ENCODE measurements at regions not wholly inside any gene's neighbourhood (a gene's known extent, or its start where the extent isn't known, plus 50 kb on each side); places are given as distances from the start of the nearest gene placed in this dataset.

DNA sequence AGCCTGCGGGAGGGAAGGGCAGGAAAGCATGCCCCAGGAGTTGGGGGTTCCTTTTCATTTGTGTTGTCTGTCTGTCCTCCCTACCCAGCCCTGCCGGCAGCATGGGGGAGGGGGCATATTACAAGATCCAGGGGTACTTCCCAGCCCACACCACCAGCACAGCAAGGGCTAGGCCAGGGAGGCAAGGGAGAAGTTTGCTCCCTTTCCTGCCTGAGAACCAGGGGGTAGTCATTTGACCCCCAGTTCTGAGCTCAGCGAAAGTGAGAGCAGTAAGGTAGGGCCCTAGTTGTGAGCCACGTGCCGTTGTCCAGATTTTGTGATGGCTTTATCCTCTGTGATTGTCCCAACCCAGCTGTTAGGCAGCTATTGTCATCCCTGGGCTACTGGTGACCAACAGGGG lies 364.7 kb downstream of the BCL11B start:
- DNase-seq (ENCODE audit: low read depth) = no peak
- TF ChIP-seq, protein P1, sequence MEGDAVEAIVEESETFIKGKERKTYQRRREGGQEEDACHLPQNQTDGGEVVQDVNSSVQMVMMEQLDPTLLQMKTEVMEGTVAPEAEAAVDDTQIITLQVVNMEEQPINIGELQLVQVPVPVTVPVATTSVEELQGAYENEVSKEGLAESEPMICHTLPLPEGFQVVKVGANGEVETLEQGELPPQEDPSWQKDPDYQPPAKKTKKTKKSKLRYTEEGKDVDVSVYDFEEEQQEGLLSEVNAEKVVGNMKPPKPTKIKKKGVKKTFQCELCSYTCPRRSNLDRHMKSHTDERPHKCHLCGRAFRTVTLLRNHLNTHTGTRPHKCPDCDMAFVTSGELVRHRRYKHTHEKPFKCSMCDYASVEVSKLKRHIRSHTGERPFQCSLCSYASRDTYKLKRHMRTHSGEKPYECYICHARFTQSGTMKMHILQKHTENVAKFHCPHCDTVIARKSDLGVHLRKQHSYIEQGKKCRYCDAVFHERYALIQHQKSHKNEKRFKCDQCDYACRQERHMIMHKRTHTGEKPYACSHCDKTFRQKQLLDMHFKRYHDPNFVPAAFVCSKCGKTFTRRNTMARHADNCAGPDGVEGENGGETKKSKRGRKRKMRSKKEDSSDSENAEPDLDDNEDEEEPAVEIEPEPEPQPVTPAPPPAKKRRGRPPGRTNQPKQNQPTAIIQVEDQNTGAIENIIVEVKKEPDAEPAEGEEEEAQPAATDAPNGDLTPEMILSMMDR (conservative IDR thresholded peaks at IDR 0.05; ENCODE audit: low read depth, low read length) = no peak
- H3K4me3 ChIP-seq (ENCODE audit: low read length) = no peak overlapping the region

DNA sequence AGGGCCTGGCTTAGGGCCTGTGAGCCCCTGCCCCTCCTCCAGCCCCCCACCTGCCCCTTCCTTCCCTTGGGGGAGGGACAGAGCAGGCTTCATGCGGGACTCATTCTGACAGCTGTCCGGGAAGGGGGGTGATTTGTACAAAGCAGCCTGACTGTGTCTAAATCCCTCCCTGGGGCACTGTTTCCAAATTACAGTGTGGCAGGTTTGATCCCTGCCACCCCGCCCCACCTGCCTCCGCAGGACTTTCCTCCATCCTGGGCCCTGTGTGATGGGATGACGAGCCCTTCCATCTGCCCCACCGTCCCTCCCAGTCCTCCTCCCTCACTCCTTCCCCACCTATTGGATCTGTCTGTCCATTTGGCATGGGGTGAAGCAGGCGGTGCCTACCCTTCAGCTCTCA lies 363.9 kb downstream of the BCL11B start:
- H3K4me3 ChIP-seq (ENCODE audit: low read length) = no peak overlapping the region
- TF ChIP-seq, protein P1 (conservative IDR thresholded peaks at IDR 0.05; ENCODE audit: low read depth, low read length) = no peak
- DNase-seq (ENCODE audit: low read depth) = no peak

DNA sequence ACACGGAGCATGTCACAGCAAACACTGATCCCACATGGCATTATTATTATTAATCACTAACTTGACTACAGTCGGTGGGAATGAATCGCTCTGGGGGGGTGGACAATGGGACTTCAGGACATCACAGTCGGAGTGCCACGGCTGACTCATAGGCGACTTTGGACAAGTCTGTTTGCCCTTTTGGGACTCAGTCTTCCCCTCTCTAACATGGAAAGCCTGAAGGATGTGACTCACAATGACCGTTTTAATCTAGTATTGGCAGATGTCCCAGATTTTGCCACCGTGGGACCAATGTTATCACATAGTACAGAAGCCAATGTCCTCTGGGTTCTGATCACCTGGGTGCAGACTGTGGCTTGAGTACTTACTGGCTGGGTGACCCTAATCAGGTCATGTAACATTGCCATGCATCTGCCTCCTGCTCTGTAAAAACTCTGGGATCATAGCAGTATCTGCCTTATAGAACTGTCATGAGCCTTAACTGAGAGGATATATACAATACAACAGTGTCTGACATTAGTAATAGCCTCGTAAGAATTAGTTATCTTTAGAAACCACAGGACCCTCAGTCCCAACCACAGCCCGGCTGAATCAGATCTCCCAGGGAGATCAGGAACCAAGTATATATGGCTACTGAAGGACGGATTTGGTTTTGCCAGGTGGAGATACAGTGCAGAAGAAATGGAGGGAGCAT lies 362.6 kb downstream of the BCL11B start:
- H3K4me3 ChIP-seq (ENCODE audit: low read length) = no peak overlapping the region
- peak; percentile 31 for DNase-seq (ENCODE audit: low read depth)
- TF ChIP-seq, protein P1 (conservative IDR thresholded peaks at IDR 0.05; ENCODE audit: low read depth, low read length) = no peak

DNA sequence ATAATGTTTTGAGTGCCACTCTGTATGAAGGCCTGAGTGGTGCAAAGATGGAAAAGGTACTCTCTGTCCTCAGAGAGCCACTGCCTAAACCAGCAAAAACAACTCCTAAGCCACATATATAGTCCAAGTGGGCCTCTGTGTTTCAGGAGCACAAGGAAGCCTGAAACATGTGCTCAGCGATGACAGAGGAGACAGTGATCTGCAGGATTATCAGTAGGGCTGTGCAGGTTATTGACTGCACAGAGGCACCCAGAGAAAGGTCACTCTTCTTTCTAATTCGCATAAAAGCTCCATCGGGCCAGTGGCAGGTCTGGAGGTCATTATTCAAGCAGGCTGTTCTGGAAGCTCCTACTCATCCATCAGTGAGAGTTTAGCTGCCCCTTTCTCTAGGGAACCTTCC lies 361.9 kb downstream of the BCL11B start:
- TF ChIP-seq, protein P1 (conservative IDR thresholded peaks at IDR 0.05; ENCODE audit: low read depth, low read length) = no peak
- no peak for DNase-seq (ENCODE audit: low read depth)
- no peak overlapping the region for H3K4me3 ChIP-seq (ENCODE audit: low read length)

DNA sequence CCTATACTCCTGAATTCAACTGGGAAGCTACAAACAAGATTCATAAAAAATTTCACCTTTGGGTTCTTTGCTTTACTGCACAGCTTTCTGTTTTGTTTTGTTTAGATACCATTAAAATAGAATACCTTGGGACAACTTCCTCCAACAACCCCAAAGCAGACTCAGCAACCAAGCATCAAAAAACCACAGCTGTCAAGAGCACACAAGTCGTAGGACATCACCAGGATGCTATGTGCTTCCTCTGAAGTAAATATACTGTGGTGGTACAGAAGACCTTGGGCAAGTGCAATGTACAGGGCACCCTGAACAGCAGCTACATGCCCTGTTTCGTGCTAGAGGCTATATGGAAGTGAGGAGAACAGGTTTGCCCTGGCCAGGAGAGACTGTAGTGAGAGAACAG lies 359.3 kb downstream of the BCL11B start:
- TF ChIP-seq, protein P1 (conservative IDR thresholded peaks at IDR 0.05; ENCODE audit: low read depth, low read length) = no peak
- no peak overlapping the region for H3K4me3 ChIP-seq (ENCODE audit: low read length)
- DNase-seq (ENCODE audit: low read depth) = no peak

DNA sequence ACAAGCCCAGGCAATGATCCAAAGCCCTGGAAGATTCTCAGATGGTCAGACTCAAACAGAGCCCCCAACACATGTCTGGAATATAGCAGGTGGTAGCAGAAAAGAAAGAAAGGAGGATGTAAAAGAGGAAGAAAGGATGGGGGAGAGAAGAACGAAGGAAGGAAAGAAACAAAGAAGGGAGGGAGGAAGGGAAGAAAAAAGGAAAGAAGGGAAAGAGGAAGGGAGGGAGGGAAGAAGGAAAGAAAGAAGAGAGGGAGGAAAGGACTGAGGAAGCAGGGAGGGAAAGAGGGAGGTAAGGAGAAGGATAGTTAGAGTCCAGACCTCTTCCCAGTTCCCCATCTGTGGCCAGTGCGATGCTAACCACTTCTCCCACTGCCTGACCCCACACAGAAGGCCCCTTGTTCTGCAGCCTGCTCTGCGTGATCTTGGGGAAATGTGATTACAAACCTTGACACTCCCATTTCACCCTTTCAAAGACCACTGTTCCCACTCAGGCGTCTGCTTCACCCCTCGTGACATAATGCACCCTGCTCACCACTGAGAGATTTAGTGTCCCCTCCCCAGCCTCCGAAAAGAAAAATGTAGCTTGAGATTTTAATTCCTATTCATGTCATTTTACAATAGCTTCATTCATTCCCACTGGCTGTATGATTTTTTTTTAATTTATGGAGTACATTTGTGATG lies 357.9 kb downstream of the BCL11B start:
- no peak for DNase-seq (ENCODE audit: low read depth)
- TF ChIP-seq, protein P1 (conservative IDR thresholded peaks at IDR 0.05; ENCODE audit: low read depth, low read length) = no peak
- H3K4me3 ChIP-seq (ENCODE audit: low read length) = no peak overlapping the region

DNA sequence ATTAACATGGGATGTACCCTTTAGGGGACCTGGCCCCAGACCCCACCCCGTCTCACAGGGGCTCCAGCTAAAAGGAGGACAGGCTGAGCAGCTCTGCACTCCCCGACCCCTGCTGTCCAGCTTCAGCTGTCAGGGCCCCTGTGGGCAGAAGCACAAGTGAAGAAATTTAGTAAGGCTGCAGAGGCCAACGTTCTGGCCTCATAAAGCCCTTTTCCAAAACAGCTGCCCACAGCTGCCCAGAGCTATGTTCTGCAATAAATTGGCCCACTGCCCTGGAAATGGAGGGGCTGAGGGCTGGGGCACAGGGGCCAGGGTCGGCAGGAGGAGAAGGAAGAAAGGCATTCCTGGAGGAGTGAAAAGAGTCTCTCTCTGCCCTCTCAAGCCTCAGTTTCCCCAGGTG lies 357.1 kb downstream of the BCL11B start:
- DNase-seq (ENCODE audit: low read depth) = no peak
- TF ChIP-seq, protein P1 (conservative IDR thresholded peaks at IDR 0.05; ENCODE audit: low read depth, low read length) = no peak
- no peak overlapping the region for H3K4me3 ChIP-seq (ENCODE audit: low read length)

All from retinal pigment epithelial cell (primary cell).